ENCODE measurements at regions not wholly inside any gene's neighbourhood (a gene's known extent, or its start where the extent isn't known, plus 50 kb on each side); places are given as distances from the start of the nearest gene placed in this dataset.

DNA sequence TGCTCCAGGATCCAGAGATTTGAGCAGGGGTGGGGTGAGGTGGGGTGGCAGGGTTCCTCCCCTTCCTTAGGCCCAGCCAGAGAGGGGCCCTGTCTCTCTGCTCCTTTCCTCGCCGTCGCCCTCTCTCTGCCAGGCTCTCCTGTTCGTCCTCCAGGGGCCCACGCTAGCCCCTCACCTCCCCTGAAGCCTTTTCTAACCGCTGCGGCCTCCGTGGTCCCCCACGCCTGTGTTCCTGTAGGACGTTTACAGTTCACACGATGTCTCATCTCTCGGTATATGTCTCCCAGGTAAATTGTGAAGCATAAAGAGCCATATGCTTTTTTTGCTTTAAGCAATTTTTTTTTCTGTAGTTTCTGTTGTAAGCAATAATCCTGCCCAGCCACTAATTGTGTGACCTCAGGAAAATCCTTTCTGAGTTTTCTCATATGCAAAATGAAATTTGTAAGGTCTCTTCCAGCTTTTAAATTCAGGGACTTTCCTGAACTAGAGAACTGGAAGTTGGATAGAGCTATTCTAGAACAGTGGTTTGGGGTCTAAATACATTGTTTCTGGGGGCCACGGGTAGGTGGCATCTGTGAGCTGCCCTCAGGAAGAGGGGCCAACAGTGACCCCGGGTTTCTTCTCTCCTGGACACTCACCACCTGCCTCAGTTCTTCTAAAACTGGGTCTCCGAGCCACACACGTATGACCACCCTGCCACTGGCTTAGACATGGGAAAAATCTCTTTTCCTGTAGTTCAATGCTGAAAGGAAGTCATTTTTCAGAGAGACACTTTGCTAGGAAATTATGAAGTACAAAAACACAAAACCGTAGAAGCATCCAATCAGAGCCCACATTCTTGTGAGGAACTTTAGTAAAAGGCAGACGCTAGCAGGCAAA, 50.2 kb upstream of the ZNF366 start:
- no peak for TF ChIP-seq CTCF (IDR thresholded peaks at IDR 0.05)
- TF ChIP-seq POLR2A (IDR thresholded peaks at IDR 0.05), result no peak
- H3K4me1 ChIP-seq (replicated peaks in 1 of 2), result peaks cover 6 to 19% of the 10 kb centered on the region in 2 donors
- H3K27ac ChIP-seq, result peak overlapping the region in 4 of 5 donors; percentile 24 to 86 (median 62)
- DNase-seq, result no peak
- intact Hi-C loops (cut with DNase I), result no loop called here
- H3K36me3 ChIP-seq (replicated peaks in 1 of 2), result no peaks in the 10 kb centered on the region
- no peaks in the 10 kb centered on the region for H3K27me3 ChIP-seq
- peak overlapping the region in 2 of 4 donors; percentile 21 to 46 for H3K4me3 ChIP-seq
- H3K9me3 ChIP-seq (replicated peaks in 1 of 3), result no peaks in the 10 kb centered on the region
- WGBS, 4 donors, result 50 to 67% (median 63%) methylated on average over 18 of the region's 18 CpGs
